ENCODE measurements at regions not wholly inside any gene's neighbourhood (a gene's known extent, or its start where the extent isn't known, plus 50 kb on each side); places are given as distances from the start of the nearest gene placed in this dataset.
A peak's percentile ranks its signal among the peaks of the same experiment; 100 is the strongest.

GRCh38 chr10:101287997-101288635 is 58.9 kb upstream of the LBX1 start:
- no peak overlapping the region for H3K9ac ChIP-seq (ENCODE audit: low read depth in 1 of 2, low read length in 2 of 2)
- H3K4me3 ChIP-seq (ENCODE audit: low read depth in 1 of 3, low read length in 3 of 3) = no peak overlapping the region
- H3K9me3 ChIP-seq (ENCODE audit: control insufficient read depth in 4 of 4, low read length in 3 of 4) = no peaks in the 10 kb centered on the region
- no peak for TF ChIP-seq HNF4A (conservative IDR thresholded peaks at IDR 0.05)
- no peak for TF ChIP-seq REST (IDR thresholded peaks at IDR 0.05)
- peak in 1 of 2 donors; percentile 48 for TF ChIP-seq RAD21 (IDR thresholded peaks at IDR 0.05)
- no peak for TF ChIP-seq FOXA1 (IDR thresholded peaks at IDR 0.05)
- WGBS = 41% methylated on average over 6 of the region's 6 CpGs
- peaks cover 8 to 23% (median 13%) of the 10 kb centered on the region in 4 donors for H3K4me1 ChIP-seq (ENCODE audit: control insufficient read depth in 4 of 4, insufficient read depth in 4 of 4, low read length in 3 of 4)
- H3K27me3 ChIP-seq (ENCODE audit: control insufficient read depth in 4 of 4, insufficient read depth in 4 of 4, low read length in 3 of 4) = peaks cover 0 to 9% (median 2%) of the 10 kb centered on the region in 4 donors
- H3K27ac ChIP-seq (ENCODE audit: low read depth in 1 of 2, low read length in 2 of 2) = no peak overlapping the region
- DNase-seq (ENCODE audit: low spot score) = no peak
- no peaks in the 10 kb centered on the region for H3K36me3 ChIP-seq (ENCODE audit: control insufficient read depth in 4 of 4, insufficient read depth in 3 of 4, low read depth in 1 of 4, low read length in 3 of 4)

- Histone ChIP-seq H3K4me1 (ENCODE audit: control insufficient read depth in 4 of 4, insufficient read depth in 4 of 4, low read length in 3 of 4) (peaks cover 7 to 23% (median 13%) of the 10 kb centered on the region in 4 donors), H3K36me3 (ENCODE audit: control insufficient read depth in 4 of 4, insufficient read depth in 3 of 4, low read depth in 1 of 4, low read length in 3 of 4) (no peaks in the 10 kb centered on the region), H3K27me3 (ENCODE audit: control insufficient read depth in 4 of 4, insufficient read depth in 4 of 4, low read length in 3 of 4) (peaks cover 0 to 8% (median 1%) of the 10 kb centered on the region in 4 donors), H3K4me3 (ENCODE audit: low read depth in 1 of 3, low read length in 3 of 3) (no peak overlapping the region), H3K27ac (ENCODE audit: low read depth in 1 of 2, low read length in 2 of 2) (no peak overlapping the region), H3K9ac (ENCODE audit: low read depth in 1 of 2, low read length in 2 of 2) (no peak overlapping the region), H3K9me3 (ENCODE audit: control insufficient read depth in 4 of 4, low read length in 3 of 4) (no peaks in the 10 kb centered on the region)
- DNase-seq (ENCODE audit: low spot score) = no peak
- WGBS = 93% methylated on average over 3 of the region's 3 CpGs
- TF ChIP-seq FOXA2 (IDR thresholded peaks at IDR 0.05) (no peak), SP1 (IDR thresholded peaks at IDR 0.05) (no peak), REST (IDR thresholded peaks at IDR 0.05) (no peak), TAF1 (conservative IDR thresholded peaks at IDR 0.05) (no peak), JUND (IDR thresholded peaks at IDR 0.05) (no peak), CTCF (IDR thresholded peaks at IDR 0.05; ENCODE audit: low read depth, low read length, missing input control) (no peak), HNF4G (IDR thresholded peaks at IDR 0.05) (no peak), YY1 (IDR thresholded peaks at IDR 0.05) (no peak), FOXA1 (IDR thresholded peaks at IDR 0.05) (no peak), GABPA (IDR thresholded peaks at IDR 0.05 in 1 of 2, conservative IDR thresholded peaks at IDR 0.05 in 1 of 2) (no peak), NR2F2 (IDR thresholded peaks at IDR 0.05) (no peak), EGR1 (IDR thresholded peaks at IDR 0.05; ENCODE audit: low read depth in 2 of 2) (no peak), RAD21 (IDR thresholded peaks at IDR 0.05) (no peak), RXRA (IDR thresholded peaks at IDR 0.05) (no peak), HNF4A (conservative IDR thresholded peaks at IDR 0.05) (no peak)
- TF ChIP-seq, protein P1, sequence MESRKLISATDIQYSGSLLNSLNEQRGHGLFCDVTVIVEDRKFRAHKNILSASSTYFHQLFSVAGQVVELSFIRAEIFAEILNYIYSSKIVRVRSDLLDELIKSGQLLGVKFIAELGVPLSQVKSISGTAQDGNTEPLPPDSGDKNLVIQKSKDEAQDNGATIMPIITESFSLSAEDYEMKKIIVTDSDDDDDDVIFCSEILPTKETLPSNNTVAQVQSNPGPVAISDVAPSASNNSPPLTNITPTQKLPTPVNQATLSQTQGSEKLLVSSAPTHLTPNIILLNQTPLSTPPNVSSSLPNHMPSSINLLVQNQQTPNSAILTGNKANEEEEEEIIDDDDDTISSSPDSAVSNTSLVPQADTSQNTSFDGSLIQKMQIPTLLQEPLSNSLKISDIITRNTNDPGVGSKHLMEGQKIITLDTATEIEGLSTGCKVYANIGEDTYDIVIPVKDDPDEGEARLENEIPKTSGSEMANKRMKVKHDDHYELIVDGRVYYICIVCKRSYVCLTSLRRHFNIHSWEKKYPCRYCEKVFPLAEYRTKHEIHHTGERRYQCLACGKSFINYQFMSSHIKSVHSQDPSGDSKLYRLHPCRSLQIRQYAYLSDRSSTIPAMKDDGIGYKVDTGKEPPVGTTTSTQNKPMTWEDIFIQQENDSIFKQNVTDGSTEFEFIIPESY (IDR thresholded peaks at IDR 0.05) = no peak
- TF ChIP-seq, protein P2, sequence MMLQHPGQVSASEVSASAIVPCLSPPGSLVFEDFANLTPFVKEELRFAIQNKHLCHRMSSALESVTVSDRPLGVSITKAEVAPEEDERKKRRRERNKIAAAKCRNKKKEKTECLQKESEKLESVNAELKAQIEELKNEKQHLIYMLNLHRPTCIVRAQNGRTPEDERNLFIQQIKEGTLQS (IDR thresholded peaks at IDR 0.05) = no peak
- TF ChIP-seq, protein P3, sequence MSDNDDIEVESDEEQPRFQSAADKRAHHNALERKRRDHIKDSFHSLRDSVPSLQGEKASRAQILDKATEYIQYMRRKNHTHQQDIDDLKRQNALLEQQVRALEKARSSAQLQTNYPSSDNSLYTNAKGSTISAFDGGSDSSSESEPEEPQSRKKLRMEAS (IDR thresholded peaks at IDR 0.05) = no peak
Measured at GRCh38 chr10:101289541-101289940, 60.3 kb upstream of the LBX1 start.

Measured in liver (tissue), 8 donors.